ENCODE measurements at regions not wholly inside any gene's neighbourhood (a gene's known extent, or its start where the extent isn't known, plus 50 kb on each side); places are given as distances from the start of the nearest gene placed in this dataset.

GRCh38 chr4:124484940-124485339, 227.6 kb downstream of the ANKRD50 start:
- no TSS peak for BruUV-seq (replicated peaks)
- CTCF ChIA-PET (ENCODE audit: unreplicated experiment) = no interaction called here

GRCh38 chr4:124486423-124486822, 226.1 kb downstream of the ANKRD50 start:
- TF ChIP-seq EZH2phosphoT487 (IDR thresholded peaks at IDR 0.05; ENCODE audit: borderline replicate concordance, low read depth, low read length) (no peak), CTCF (conservative IDR thresholded peaks at IDR 0.05; ENCODE audit: low read length) (no peak)
- intact Hi-C loops (cut with micrococcal nuclease; ENCODE audit: unreplicated experiment) = no loop called here
- H3K4me1 ChIP-seq (ENCODE audit: insufficient read depth, low read length, poor library complexity, severe bottlenecking) = no peaks in the 10 kb centered on the region
- no peaks in the 10 kb centered on the region for H3K79me2 ChIP-seq (ENCODE audit: insufficient read depth, low read depth, low read length)
- H3K36me3 ChIP-seq (ENCODE audit: insufficient read depth, low read length) = no peaks in the 10 kb centered on the region
- CTCF ChIA-PET (ENCODE audit: unreplicated experiment) = no interaction called here
- H3K27ac ChIP-seq (ENCODE audit: low read depth, low read length, poor library complexity, severe bottlenecking) = no peak overlapping the region
- POLR2A ChIA-PET = no interaction called here
- no peak for DNase-seq (ENCODE audit: low spot score)
- no peak overlapping the region for H2AFZ ChIP-seq (ENCODE audit: low read length)
- H4K20me1 ChIP-seq (ENCODE audit: insufficient read depth, low read length) = no peaks in the 10 kb centered on the region
- H3K4me2 ChIP-seq (ENCODE audit: low read length) = no peak overlapping the region
- BruUV-seq (replicated peaks) = no TSS peak
- H3K9me2 ChIP-seq (ENCODE audit: insufficient read depth, low read length) = no peaks in the 10 kb centered on the region
- no peak overlapping the region for H3K4me3 ChIP-seq (ENCODE audit: low read depth, low read length, poor library complexity, severe bottlenecking)
- no peaks in the 10 kb centered on the region for H3K9me3 ChIP-seq (ENCODE audit: low read length)

More at GRCh38 chr4:124484940-124485339, 227.6 kb downstream of the ANKRD50 start:
- no peaks in the 10 kb centered on the region for H3K4me1 ChIP-seq (ENCODE audit: insufficient read depth, low read length, poor library complexity, severe bottlenecking)
- no peak for DNase-seq (ENCODE audit: low spot score)
- no peaks in the 10 kb centered on the region for H4K20me1 ChIP-seq (ENCODE audit: insufficient read depth, low read length)
- no peak overlapping the region for H3K4me2 ChIP-seq (ENCODE audit: low read length)
- POLR2A ChIA-PET = interaction anchor here (0.6 kb wide), 1 partner anchor 22 kb away, joined by 3 read pairs; no protein-coding TSS in a partner anchor
- H3K36me3 ChIP-seq (ENCODE audit: insufficient read depth, low read length) = no peaks in the 10 kb centered on the region
- H2AFZ ChIP-seq (ENCODE audit: low read length) = no peak overlapping the region
- no peaks in the 10 kb centered on the region for H3K9me2 ChIP-seq (ENCODE audit: insufficient read depth, low read length)
- H3K79me2 ChIP-seq (ENCODE audit: insufficient read depth, low read depth, low read length) = no peaks in the 10 kb centered on the region
- no peak for TF ChIP-seq EZH2phosphoT487 (IDR thresholded peaks at IDR 0.05; ENCODE audit: borderline replicate concordance, low read depth, low read length)
- TF ChIP-seq CTCF (conservative IDR thresholded peaks at IDR 0.05; ENCODE audit: low read length) = no peak
- intact Hi-C loops (cut with micrococcal nuclease; ENCODE audit: unreplicated experiment) = no loop called here
- H3K27ac ChIP-seq (ENCODE audit: low read depth, low read length, poor library complexity, severe bottlenecking) = no peak overlapping the region
- no peak overlapping the region for H3K4me3 ChIP-seq (ENCODE audit: low read depth, low read length, poor library complexity, severe bottlenecking)
- H3K9me3 ChIP-seq (ENCODE audit: low read length) = no peaks in the 10 kb centered on the region

- intact Hi-C loops (cut with micrococcal nuclease; ENCODE audit: unreplicated experiment) = no loop called here
- POLR2A ChIA-PET = interaction anchor here (0.7 kb wide), 1 partner anchor 9 kb away, joined by 8 read pairs; no protein-coding TSS in a partner anchor
- Histone ChIP-seq H3K27ac (ENCODE audit: low read depth, low read length, poor library complexity, severe bottlenecking) (no peak overlapping the region), H3K4me1 (ENCODE audit: insufficient read depth, low read length, poor library complexity, severe bottlenecking) (no peaks in the 10 kb centered on the region), H3K79me2 (ENCODE audit: insufficient read depth, low read depth, low read length) (no peaks in the 10 kb centered on the region), H2AFZ (ENCODE audit: low read length) (no peak overlapping the region), H4K20me1 (ENCODE audit: insufficient read depth, low read length) (no peaks in the 10 kb centered on the region), H3K9me3 (ENCODE audit: low read length) (no peaks in the 10 kb centered on the region), H3K4me2 (ENCODE audit: low read length) (no peak overlapping the region), H3K9me2 (ENCODE audit: insufficient read depth, low read length) (no peaks in the 10 kb centered on the region), H3K4me3 (ENCODE audit: low read depth, low read length, poor library complexity, severe bottlenecking) (no peak overlapping the region), H3K36me3 (ENCODE audit: insufficient read depth, low read length) (no peaks in the 10 kb centered on the region)
- DNase-seq (ENCODE audit: low spot score) = no peak
- no TSS peak for BruUV-seq (replicated peaks)
- CTCF ChIA-PET (ENCODE audit: unreplicated experiment) = no interaction called here
- TF ChIP-seq EZH2phosphoT487 (IDR thresholded peaks at IDR 0.05; ENCODE audit: borderline replicate concordance, low read depth, low read length) = no peak
- no peak for TF ChIP-seq CTCF (conservative IDR thresholded peaks at IDR 0.05; ENCODE audit: low read length)
Observed at GRCh38 chr4:124487651-124488050, 224.9 kb downstream of the ANKRD50 start.

Measured in OCI-LY7 (cell line).